ENCODE measurements at regions not wholly inside any gene's neighbourhood (a gene's known extent, or its start where the extent isn't known, plus 50 kb on each side); places are given as distances from the start of the nearest gene placed in this dataset.

- no peak for DNase-seq
Measured at GRCh38 chr6:166046226-166046625, 121.4 kb downstream of the TBXT start.

GRCh38 chr6:166045860-166046200 is 121.8 kb downstream of the TBXT start:
- no peak for DNase-seq

GRCh38 chr6:166045173-166045859 is 122.3 kb downstream of the TBXT start:
- no peak for DNase-seq

- DNase-seq = no peak
Measured at GRCh38 chr6:166041277-166041676, 126.4 kb downstream of the TBXT start.

- DNase-seq = no peak
Measured at GRCh38 chr6:166040292-166040691, 127.4 kb downstream of the TBXT start.

GRCh38 chr6:166036316-166037095 is 131.1 kb downstream of the TBXT start:
- DNase-seq = no peak

GRCh38 chr6:166032366-166033200 is 135.1 kb downstream of the TBXT start:
- DNase-seq = no peak

- DNase-seq = no peak
Measured at GRCh38 chr6:166031275-166031674, 136.4 kb downstream of the TBXT start.

GRCh38 chr6:166029506-166029905 is 138.1 kb downstream of the TBXT start:
- no peak for DNase-seq

GRCh38 chr6:166027761-166028160 is 139.9 kb downstream of the TBXT start:
- DNase-seq = no peak

- no peak for DNase-seq
Measured at GRCh38 chr6:166026586-166027126, 141.0 kb downstream of the TBXT start.

GRCh38 chr6:166025149-166025898 is 142.3 kb downstream of the TBXT start:
- DNase-seq = no peak

GRCh38 chr6:166024252-166024651 is 143.4 kb downstream of the TBXT start:
- DNase-seq = no peak

GRCh38 chr6:166023273-166023989 is 144.2 kb downstream of the TBXT start:
- no peak for DNase-seq

GRCh38 chr6:166021429-166021828 is 146.2 kb downstream of the TBXT start:
- DNase-seq = no peak

GRCh38 chr6:166019214-166019613 is 148.4 kb downstream of the TBXT start:
- no peak for DNase-seq

- DNase-seq = no peak
Measured at GRCh38 chr6:166017032-166017635, 150.5 kb downstream of the TBXT start.

GRCh38 chr6:166014966-166015365 is 152.7 kb downstream of the TBXT start:
- no peak for DNase-seq

GRCh38 chr6:166010136-166010960 is 157.3 kb downstream of the TBXT start:
- DNase-seq = no peak

- DNase-seq = no peak
Measured at GRCh38 chr6:166009385-166010031, 158.1 kb downstream of the TBXT start.
